Skin epidermis (tissue), 12 donors: ENCODE measurements at regions not wholly inside any gene's neighbourhood (a gene's known extent, or its start where the extent isn't known, plus 50 kb on each side); places are given as distances from the start of the nearest gene placed in this dataset.

Experiments used
- H3K27ac ChIP-seq, 21 experiments: fragments of 200-600 bp; sonication (generic) in 11 of 21; one replicate each; pipeline ENCODE4 v1.5.0; 2020; ENCODE audit warnings: mild to moderate bottlenecking in 3 of 21, inconsistent platforms in 2 of 21, moderate library complexity in 2 of 21
- H3K4me3 ChIP-seq, 7 experiments: fragments of 200-600 bp; sonication (generic) in 2 of 7; one replicate each; pipeline ENCODE4 v1.5.0; 2020; ENCODE audit warnings: inconsistent platforms in 2 of 7, mild to moderate bottlenecking in 2 of 7, moderate library complexity in 1 of 7

- H3K27ac ChIP-seq = no peak overlapping the region
- H3K4me3 ChIP-seq = no peak overlapping the region
Observed at GRCh38 chr1:30259631-30260030, 463.8 kb downstream of the MATN1 start.

GRCh38 chr1:30258876-30259275 lies 464.5 kb downstream of the MATN1 start:
- H3K27ac ChIP-seq = no peak overlapping the region
- no peak overlapping the region for H3K4me3 ChIP-seq

- Histone ChIP-seq H3K4me3 (no peak overlapping the region), H3K27ac (no peak overlapping the region)
Observed at GRCh38 chr1:30258471-30258870, 464.9 kb downstream of the MATN1 start.

GRCh38 chr1:30257742-30258380 lies 465.5 kb downstream of the MATN1 start:
- H3K4me3 ChIP-seq = no peak overlapping the region

GRCh38 chr1:30257322-30257721 lies 466.1 kb downstream of the MATN1 start:
- H3K27ac ChIP-seq = no peak overlapping the region
- H3K4me3 ChIP-seq = no peak overlapping the region

More at GRCh38 chr1:30257742-30258380, 465.5 kb downstream of the MATN1 start:
- no peak overlapping the region for H3K27ac ChIP-seq

GRCh38 chr1:30256911-30257310 lies 466.5 kb downstream of the MATN1 start:
- H3K27ac ChIP-seq = no peak overlapping the region
- H3K4me3 ChIP-seq = no peak overlapping the region

- Histone ChIP-seq H3K27ac (no peak overlapping the region), H3K4me3 (no peak overlapping the region)
Observed at GRCh38 chr1:30255111-30255724, 468.2 kb downstream of the MATN1 start.

- Histone ChIP-seq H3K4me3 (no peak overlapping the region), H3K27ac (no peak overlapping the region)
Observed at GRCh38 chr1:30253807-30254440, 469.5 kb downstream of the MATN1 start.

- H3K4me3 ChIP-seq = no peak overlapping the region
Observed at GRCh38 chr1:30253361-30253760, 470.0 kb downstream of the MATN1 start.

GRCh38 chr1:30250984-30251850 lies 472.2 kb downstream of the MATN1 start:
- H3K27ac ChIP-seq = no peak overlapping the region
- no peak overlapping the region for H3K4me3 ChIP-seq

More at GRCh38 chr1:30253361-30253760, 470.0 kb downstream of the MATN1 start:
- no peak overlapping the region for H3K27ac ChIP-seq

- Histone ChIP-seq H3K27ac (no peak overlapping the region), H3K4me3 (no peak overlapping the region)
Observed at GRCh38 chr1:30250338-30250983, 472.9 kb downstream of the MATN1 start.

- Histone ChIP-seq H3K4me3 (no peak overlapping the region), H3K27ac (no peak overlapping the region)
Observed at GRCh38 chr1:30249446-30250337, 473.7 kb downstream of the MATN1 start.

- Histone ChIP-seq H3K27ac (no peak overlapping the region), H3K4me3 (no peak overlapping the region)
Observed at GRCh38 chr1:30248774-30249173, 474.6 kb downstream of the MATN1 start.

- Histone ChIP-seq H3K27ac (no peak overlapping the region), H3K4me3 (no peak overlapping the region)
Observed at GRCh38 chr1:30248373-30248772, 475.0 kb downstream of the MATN1 start.

- H3K27ac ChIP-seq = no peak overlapping the region
- no peak overlapping the region for H3K4me3 ChIP-seq
Observed at GRCh38 chr1:30244801-30245200, 478.6 kb downstream of the MATN1 start.

GRCh38 chr1:30242722-30243457 lies 480.5 kb downstream of the MATN1 start:
- Histone ChIP-seq H3K4me3 (no peak overlapping the region), H3K27ac (no peak overlapping the region)

- Histone ChIP-seq H3K27ac (no peak overlapping the region), H3K4me3 (no peak overlapping the region)
Observed at GRCh38 chr1:30242168-30242567, 481.2 kb downstream of the MATN1 start.

GRCh38 chr1:30241681-30242080 lies 481.7 kb downstream of the MATN1 start:
- Histone ChIP-seq H3K4me3 (no peak overlapping the region), H3K27ac (no peak overlapping the region)
